ENCODE measurements at regions not wholly inside any gene's neighbourhood (a gene's known extent, or its start where the extent isn't known, plus 50 kb on each side); places are given as distances from the start of the nearest gene placed in this dataset.
A peak's percentile ranks its signal among the peaks of the same experiment; 100 is the strongest.
"Not testable (repeated sequence)": the region's sequence is repeated elsewhere in the genome, so short reads cannot be mapped to it uniquely, and the experiment has no call there.

GRCh38 chr12:17028348-17028747, 422.4 kb upstream of the LMO3 start:
- Histone ChIP-seq H3K4ac (ENCODE audit: low read depth, low read length) (no peak overlapping the region), H3K4me1 (ENCODE audit: insufficient read depth, low read length) (peaks cover 5% of the 10 kb centered on the region), H3T11ph (ENCODE audit: low read length) (no peak overlapping the region), H3K14ac (ENCODE audit: insufficient read depth, low read length) (no peak overlapping the region), H3K79me2 (ENCODE audit: insufficient read depth, low read length) (no peaks in the 10 kb centered on the region), H4K20me1 (ENCODE audit: control insufficient read depth, insufficient read depth, insufficient read length) (no peaks in the 10 kb centered on the region), H3K27me3 (ENCODE audit: insufficient read depth, low read length) (no peaks in the 10 kb centered on the region), H2AFZ (ENCODE audit: low read length) (no peak overlapping the region), H2BK15ac (ENCODE audit: low read depth, low read length) (no peak overlapping the region), H3K23ac (ENCODE audit: insufficient read length, low read depth, low read length) (no peak overlapping the region), H2BK5ac (ENCODE audit: insufficient read length, low read length) (no peak overlapping the region), H2BK12ac (ENCODE audit: insufficient read length, low read depth, low read length) (no peak overlapping the region), H2AK5ac (ENCODE audit: insufficient read length, low read length) (no peak overlapping the region), H2BK20ac (ENCODE audit: low read depth, low read length, poor library complexity, severe bottlenecking) (no peak overlapping the region), H3K4me2 (ENCODE audit: insufficient read depth, insufficient read length, low read length) (no peak overlapping the region), H3K23me2 (ENCODE audit: insufficient read length, low read depth, low read length, poor library complexity, severe bottlenecking) (no peaks in the 10 kb centered on the region), H3K18ac (ENCODE audit: insufficient read length, low read depth, low read length) (no peak overlapping the region), H3K27ac (ENCODE audit: insufficient read length, low read depth, low read length) (no peak overlapping the region), H2BK120ac (ENCODE audit: low read depth, low read length, poor library complexity, severe bottlenecking) (no peak overlapping the region), H4K8ac (replicated peaks; ENCODE audit: insufficient read length, low read depth, low read length) (no peak overlapping the region), H4K91ac (ENCODE audit: insufficient read length, low read depth, low read length) (no peak overlapping the region), H3K79me1 (ENCODE audit: insufficient read depth, low read depth, low read length, poor library complexity, severe bottlenecking) (no peaks in the 10 kb centered on the region), H3K56ac (ENCODE audit: insufficient read length, low read depth, low read length) (no peak overlapping the region), H3K9ac (ENCODE audit: extremely low read depth, insufficient read length, low read length) (no peak overlapping the region), H3K9me3 (ENCODE audit: control insufficient read depth, low read depth, low read length) (no peaks in the 10 kb centered on the region), H4K5ac (ENCODE audit: insufficient read length, low read depth, low read length) (no peak overlapping the region)
- Mint-ChIP-seq H3K27ac (peak overlapping the region in 2 of 3 experiments; percentile 63 to 71; a peak in 2 of 7 replicates), H3K27me3 (ENCODE audit: low read depth) (no peaks in the 10 kb centered on the region), H3K4me3 (no peak overlapping the region), H3K4me1 (peaks cover 25 to 31% of the 10 kb centered on the region in 2 experiments), H3K9me3 (peaks cover 0 to 5% of the 10 kb centered on the region in 2 experiments; a peak in 2 of 5 replicates), H3K36me3 (ENCODE audit: insufficient read depth in 1 of 3, low read depth in 3 of 3) (peaks cover 0 to 2% (median 0%) of the 10 kb centered on the region in 3 experiments; a peak in 3 of 7 replicates)
- WGBS (ENCODE audit: extremely low coverage, insufficient read length, low lambda C conversion rate) = no CpG with 5 or more reads among the region's 4 CpGs
- TF ChIP-seq CTCF (conservative IDR thresholded peaks at IDR 0.05) = peak; percentile 56
- DNase-seq = peak; percentile 60

GRCh38 chr12:17025424-17025823, 419.5 kb upstream of the LMO3 start:
- not testable (repeated sequence) for H3K36me3 Mint-ChIP-seq (ENCODE audit: insufficient read depth in 1 of 3, low read depth in 3 of 3); H3K4me3 Mint-ChIP-seq; H3K4ac ChIP-seq (ENCODE audit: low read depth, low read length); H3K4me1 ChIP-seq (ENCODE audit: insufficient read depth, low read length); H4K91ac ChIP-seq (ENCODE audit: insufficient read length, low read depth, low read length); H2BK5ac ChIP-seq (ENCODE audit: insufficient read length, low read length); H4K8ac ChIP-seq (replicated peaks; ENCODE audit: insufficient read length, low read depth, low read length); H3K9ac ChIP-seq (ENCODE audit: extremely low read depth, insufficient read length, low read length); H3K18ac ChIP-seq (ENCODE audit: insufficient read length, low read depth, low read length); H3K79me2 ChIP-seq (ENCODE audit: insufficient read depth, low read length); H3K9me3 ChIP-seq (ENCODE audit: control insufficient read depth, low read depth, low read length); H4K5ac ChIP-seq (ENCODE audit: insufficient read length, low read depth, low read length); H3K4me2 ChIP-seq (ENCODE audit: insufficient read depth, insufficient read length, low read length); H3K23me2 ChIP-seq (ENCODE audit: insufficient read length, low read depth, low read length, poor library complexity, severe bottlenecking); H3T11ph ChIP-seq (ENCODE audit: low read length); H4K20me1 ChIP-seq (ENCODE audit: control insufficient read depth, insufficient read depth, insufficient read length); H3K9me3 Mint-ChIP-seq; H2BK20ac ChIP-seq (ENCODE audit: low read depth, low read length, poor library complexity, severe bottlenecking); H2AK5ac ChIP-seq (ENCODE audit: insufficient read length, low read length); H2BK15ac ChIP-seq (ENCODE audit: low read depth, low read length); H3K27ac ChIP-seq (ENCODE audit: insufficient read length, low read depth, low read length); DNase-seq; H3K23ac ChIP-seq (ENCODE audit: insufficient read length, low read depth, low read length); H3K79me1 ChIP-seq (ENCODE audit: insufficient read depth, low read depth, low read length, poor library complexity, severe bottlenecking); H3K56ac ChIP-seq (ENCODE audit: insufficient read length, low read depth, low read length); H3K27me3 Mint-ChIP-seq (ENCODE audit: low read depth); H2BK120ac ChIP-seq (ENCODE audit: low read depth, low read length, poor library complexity, severe bottlenecking); H3K27me3 ChIP-seq (ENCODE audit: insufficient read depth, low read length); H3K14ac ChIP-seq (ENCODE audit: insufficient read depth, low read length); H2BK12ac ChIP-seq (ENCODE audit: insufficient read length, low read depth, low read length); H2AFZ ChIP-seq (ENCODE audit: low read length)
- H3K4me1 Mint-ChIP-seq = peaks cover 39 to 46% of the 10 kb centered on the region in 2 experiments
- H3K27ac Mint-ChIP-seq = peak overlapping the region in 1 of 3 experiments; percentile 38; a peak in 1 of 7 replicates
- WGBS (ENCODE audit: extremely low coverage, insufficient read length, low lambda C conversion rate) = no CpG with 5 or more reads among the region's 10 CpGs
